Mesodermal cell (in vitro differentiated cells): ENCODE measurements at regions not wholly inside any gene's neighbourhood (a gene's known extent, or its start where the extent isn't known, plus 50 kb on each side); places are given as distances from the start of the nearest gene placed in this dataset.

Experiments used
- H3K27ac ChIP-seq: 2 replicates; pipeline ENCODE4 v1.7.0; 2013; ENCODE audit warnings: mild to moderate bottlenecking, low read depth, low read length, moderate library complexity; ENCODE audit not compliant: severe bottlenecking
- H3K36me3 ChIP-seq: 2 replicates; pipeline ENCODE4 v1.7.1; 2013; ENCODE audit warnings: mild to moderate bottlenecking, low read length, moderate library complexity; ENCODE audit not compliant: control insufficient read depth, insufficient read depth
- H3K4me1 ChIP-seq: one replicate; pipeline ENCODE4 v1.7.1; 2013; ENCODE audit warnings: mild to moderate bottlenecking, low read length; ENCODE audit not compliant: insufficient read depth, control insufficient read depth, poor library complexity, severe bottlenecking
- H3K4me3 ChIP-seq: 2 replicates; pipeline ENCODE4 v1.7.0; 2013; ENCODE audit warnings: low read length, control low read depth, mild to moderate bottlenecking; ENCODE audit not compliant: insufficient read depth, poor library complexity, severe bottlenecking; ENCODE audit errors: extremely low read depth
- H3K9me3 ChIP-seq: 2 replicates; pipeline ENCODE4 v1.7.1; 2013; ENCODE audit warnings: mild to moderate bottlenecking, low read length, moderate library complexity; ENCODE audit not compliant: control insufficient read depth
- WGBS, 2 experiments: methylation state at CpG; one replicate each; pipeline ENCODE4 v1.1.5; 2013; ENCODE audit warnings: missing lambda C conversion rate in 2 of 2; ENCODE audit not compliant: insufficient coverage in 2 of 2; 5-methylcytosine and 5-hydroxymethylcytosine counted together

GRCh38 chr3:178480795-178481194 is 55.4 kb upstream of the KCNMB2 start:
- H3K4me3 ChIP-seq, result no peak overlapping the region
- H3K4me1 ChIP-seq, result no peaks in the 10 kb centered on the region
- no peak overlapping the region for H3K27ac ChIP-seq
- no peaks in the 10 kb centered on the region for H3K36me3 ChIP-seq
- H3K9me3 ChIP-seq, result no peaks in the 10 kb centered on the region
- 68 to 94% methylated on average over 2 of the region's 4 CpGs for WGBS, 2 experiments

- Histone ChIP-seq H3K36me3 (no peaks in the 10 kb centered on the region), H3K27ac (no peak overlapping the region)
- 93% methylated on average over 2 of the region's 3 CpGs; no CpG with 5 or more reads in 1 of the 2 experiments for WGBS, 2 experiments
Observed at GRCh38 chr3:178482981-178483380, 53.3 kb upstream of the KCNMB2 start.

GRCh38 chr3:178483704-178484103 is 52.5 kb upstream of the KCNMB2 start:
- Histone ChIP-seq H3K27ac (no peak overlapping the region), H3K4me1 (no peaks in the 10 kb centered on the region), H3K9me3 (no peaks in the 10 kb centered on the region), H3K4me3 (no peak overlapping the region), H3K36me3 (no peaks in the 10 kb centered on the region)
- no CpG with 5 or more reads among the region's 2 CpGs for WGBS, 2 experiments

More at GRCh38 chr3:178482981-178483380, 53.3 kb upstream of the KCNMB2 start:
- no peak overlapping the region for H3K4me3 ChIP-seq
- H3K4me1 ChIP-seq, result no peaks in the 10 kb centered on the region
- H3K9me3 ChIP-seq, result no peaks in the 10 kb centered on the region

GRCh38 chr3:178485756-178486155 is 50.5 kb upstream of the KCNMB2 start:
- Histone ChIP-seq H3K27ac (no peak overlapping the region), H3K9me3 (no peaks in the 10 kb centered on the region), H3K36me3 (no peaks in the 10 kb centered on the region), H3K4me3 (no peak overlapping the region), H3K4me1 (no peaks in the 10 kb centered on the region)
- WGBS, 2 experiments, result 86 to 100% methylated on average over 1 to 2 of the region's 4 CpGs
